DND-41 (cell line): ENCODE measurements at regions not wholly inside any gene's neighbourhood (a gene's known extent, or its start where the extent isn't known, plus 50 kb on each side); places are given as distances from the start of the nearest gene placed in this dataset.

ENCODE experiments used
- CTCF ChIP-seq: IDR thresholded peaks from 2 replicates; pipeline ENCODE4 v1.5.1; 2012; ENCODE audit warnings: borderline replicate concordance, low read length, moderate library complexity, mild to moderate bottlenecking; ENCODE audit not compliant: poor library complexity, severe bottlenecking; ENCODE audit errors: extremely low read depth
- EZH2 ChIP-seq: IDR thresholded peaks from 3 replicates; pipeline ENCODE4 v1.6.1; 2012; ENCODE audit warnings: borderline replicate concordance, low read depth, mild to moderate bottlenecking, moderate library complexity, low read length, inconsistent platforms; ENCODE audit not compliant: severe bottlenecking

- TF ChIP-seq CTCF (no peak), EZH2 (no peak)
Measured at GRCh38 chr1:239696317-239696716, 309.9 kb downstream of the CHRM3 start.
